PFSK-1 (cell line): ENCODE measurements at regions not wholly inside any gene's neighbourhood (a gene's known extent, or its start where the extent isn't known, plus 50 kb on each side); places are given as distances from the start of the nearest gene placed in this dataset.

Experiments used
- FOXP2 ChIP-seq: optimal IDR thresholded peaks from 2 replicates; pipeline ENCODE3; 2011; ENCODE audit warnings: borderline replicate concordance, control low read depth, inconsistent platforms; ENCODE audit not compliant: insufficient read depth; ENCODE audit errors: extremely low read length, extremely low read depth
- POLR2AphosphoS5 ChIP-seq: IDR thresholded peaks from 2 replicates; pipeline ENCODE4 v1.6.1; 2012; ENCODE audit warnings: low read depth, mild to moderate bottlenecking, control low read depth, low read length, moderate library complexity
- REST ChIP-seq, 2 experiments: IDR thresholded peaks; 2 replicates each; pipeline versions ENCODE4 v1.6.1 to v1.8.0; 2011 to 2012; ENCODE audit warnings: low read depth in 2 of 2, low read length in 2 of 2, control low read depth in 1 of 2, inconsistent platforms in 1 of 2, mild to moderate bottlenecking in 1 of 2, moderate library complexity in 1 of 2; ENCODE audit not compliant: insufficient read depth in 1 of 2
- SIN3A ChIP-seq: IDR thresholded peaks from 2 replicates; pipeline ENCODE4 v1.6.1; 2012; ENCODE audit warnings: mild to moderate bottlenecking, low read length, moderate library complexity, borderline replicate concordance; ENCODE audit not compliant: insufficient read depth
- TAF1 ChIP-seq: IDR thresholded peaks from 2 replicates; pipeline ENCODE4 v1.6.1; 2012; ENCODE audit warnings: low read length, control low read depth, borderline replicate concordance; ENCODE audit not compliant: insufficient read depth

GRCh38 chr11:115887316-115887715 is 383.1 kb upstream of the CADM1 start:
- TF ChIP-seq REST (IDR thresholded peaks at IDR 0.05; ENCODE audit: insufficient read depth in 1 of 2, low read depth in 2 of 2, low read length in 2 of 2) = no peak
- TF ChIP-seq TAF1 = no peak
- no peak for TF ChIP-seq FOXP2
- TF ChIP-seq POLR2AphosphoS5 = no peak
- TF ChIP-seq SIN3A = no peak

- TF ChIP-seq TAF1 = no peak
- TF ChIP-seq POLR2AphosphoS5 = no peak
- TF ChIP-seq REST (IDR thresholded peaks at IDR 0.05; ENCODE audit: insufficient read depth in 1 of 2, low read depth in 2 of 2, low read length in 2 of 2) = no peak
- TF ChIP-seq FOXP2 = no peak
- TF ChIP-seq SIN3A = no peak
Observed at GRCh38 chr11:115886422-115886733, 382.2 kb upstream of the CADM1 start.

- TF ChIP-seq POLR2AphosphoS5 = no peak
- no peak for TF ChIP-seq TAF1
- no peak for TF ChIP-seq REST (IDR thresholded peaks at IDR 0.05; ENCODE audit: insufficient read depth in 1 of 2, low read depth in 2 of 2, low read length in 2 of 2)
Observed at GRCh38 chr11:115885535-115886421, 381.6 kb upstream of the CADM1 start.

- no peak for TF ChIP-seq POLR2AphosphoS5
- TF ChIP-seq TAF1 = no peak
- TF ChIP-seq FOXP2 = no peak
- TF ChIP-seq REST (IDR thresholded peaks at IDR 0.05; ENCODE audit: insufficient read depth in 1 of 2, low read depth in 2 of 2, low read length in 2 of 2) = no peak
- no peak for TF ChIP-seq SIN3A
Observed at GRCh38 chr11:115884800-115885534, 380.8 kb upstream of the CADM1 start.
